ENCODE measurements at regions not wholly inside any gene's neighbourhood (a gene's known extent, or its start where the extent isn't known, plus 50 kb on each side); places are given as distances from the start of the nearest gene placed in this dataset.
"Not testable (repeated sequence)": the region's sequence is repeated elsewhere in the genome, so short reads cannot be mapped to it uniquely, and the experiment has no call there.

DNA sequence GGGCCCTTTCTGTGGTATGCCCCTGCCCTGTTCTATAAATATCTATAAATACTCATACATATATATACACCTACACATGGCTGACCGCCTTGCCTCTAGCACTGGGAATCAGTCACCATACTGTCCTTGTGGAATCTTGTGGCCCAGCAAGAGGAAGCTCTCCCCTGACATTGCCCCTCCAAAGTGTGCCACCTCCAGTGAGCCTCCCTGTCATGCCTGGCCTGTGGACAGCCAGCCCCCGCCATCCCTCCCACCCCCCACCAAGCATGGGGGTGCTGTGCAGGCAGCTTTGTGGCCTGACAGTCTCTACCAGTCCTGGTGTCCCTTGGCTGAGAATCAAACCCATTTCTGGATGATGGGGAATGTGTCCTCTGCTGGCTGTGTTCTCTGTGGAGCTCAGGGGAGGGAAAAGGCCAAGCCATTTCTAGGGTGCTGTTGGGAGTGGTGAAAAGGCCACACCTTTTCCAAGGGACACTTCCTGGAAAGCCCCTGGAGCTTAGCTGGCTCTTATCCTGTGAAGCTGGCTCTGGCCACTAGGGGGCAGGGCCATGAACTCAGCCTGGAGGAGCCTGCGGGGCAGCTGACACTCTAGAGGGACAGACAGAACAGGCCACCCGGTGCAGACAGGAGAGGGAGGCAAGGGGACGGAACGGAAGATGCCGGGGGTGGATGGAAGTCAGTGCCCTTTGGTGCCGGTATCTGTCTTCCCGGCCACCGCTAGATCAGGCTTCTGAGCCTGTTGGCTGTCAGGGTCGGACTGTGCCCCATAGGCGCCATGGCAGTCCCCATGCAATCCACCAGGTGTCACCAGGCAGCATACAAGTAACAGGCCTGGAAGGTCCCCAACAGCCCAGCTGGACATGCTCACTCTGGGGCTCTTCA is 167.2 kb downstream of the TBC1D2B start:
- not testable (repeated sequence) for TF ChIP-seq POLR2A (IDR thresholded peaks at IDR 0.05)
- TF ChIP-seq, protein P1, sequence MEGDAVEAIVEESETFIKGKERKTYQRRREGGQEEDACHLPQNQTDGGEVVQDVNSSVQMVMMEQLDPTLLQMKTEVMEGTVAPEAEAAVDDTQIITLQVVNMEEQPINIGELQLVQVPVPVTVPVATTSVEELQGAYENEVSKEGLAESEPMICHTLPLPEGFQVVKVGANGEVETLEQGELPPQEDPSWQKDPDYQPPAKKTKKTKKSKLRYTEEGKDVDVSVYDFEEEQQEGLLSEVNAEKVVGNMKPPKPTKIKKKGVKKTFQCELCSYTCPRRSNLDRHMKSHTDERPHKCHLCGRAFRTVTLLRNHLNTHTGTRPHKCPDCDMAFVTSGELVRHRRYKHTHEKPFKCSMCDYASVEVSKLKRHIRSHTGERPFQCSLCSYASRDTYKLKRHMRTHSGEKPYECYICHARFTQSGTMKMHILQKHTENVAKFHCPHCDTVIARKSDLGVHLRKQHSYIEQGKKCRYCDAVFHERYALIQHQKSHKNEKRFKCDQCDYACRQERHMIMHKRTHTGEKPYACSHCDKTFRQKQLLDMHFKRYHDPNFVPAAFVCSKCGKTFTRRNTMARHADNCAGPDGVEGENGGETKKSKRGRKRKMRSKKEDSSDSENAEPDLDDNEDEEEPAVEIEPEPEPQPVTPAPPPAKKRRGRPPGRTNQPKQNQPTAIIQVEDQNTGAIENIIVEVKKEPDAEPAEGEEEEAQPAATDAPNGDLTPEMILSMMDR (IDR thresholded peaks at IDR 0.05): peak; percentile 67 to 76 (median 73)

Measured in thyroid gland (tissue), 4 donors.